Hepatocyte (in vitro differentiated cells): ENCODE measurements at regions not wholly inside any gene's neighbourhood (a gene's known extent, or its start where the extent isn't known, plus 50 kb on each side); places are given as distances from the start of the nearest gene placed in this dataset.

Source experiments
- CTCF ChIP-seq: fragments of 200-600 bp; sonication (generic); IDR thresholded peaks from 2 replicates; pipeline ENCODE4 v1.5.1; 2016; ENCODE audit warnings: antibody characterized with exemption, mild to moderate bottlenecking; ENCODE audit not compliant: poor library complexity
- EZH2 ChIP-seq: fragments of 200-600 bp; sonication (generic); IDR thresholded peaks from 2 replicates; pipeline ENCODE4 v1.6.1; 2016; ENCODE audit warnings: antibody characterized with exemption, mild to moderate bottlenecking, borderline replicate concordance
- EZH2phosphoT487 ChIP-seq: fragments of 200-600 bp; sonication (generic); IDR thresholded peaks from one replicate; pipeline ENCODE4 v1.6.1; 2018; ENCODE audit warnings: antibody characterized with exemption, mild to moderate bottlenecking, low read depth, moderate library complexity; ENCODE audit not compliant: unreplicated experiment, severe bottlenecking

- no peak for TF ChIP-seq CTCF
- no peak for TF ChIP-seq EZH2
- TF ChIP-seq EZH2phosphoT487: no peak
These were observed 359.0 kb downstream of the BRD1 start for GRCh38 chr22:49468487-49469198.
